Mucosa of gallbladder (tissue), 1 donor: ENCODE measurements at regions not wholly inside any gene's neighbourhood (a gene's known extent, or its start where the extent isn't known, plus 50 kb on each side); places are given as distances from the start of the nearest gene placed in this dataset.

Source experiments
- DNase-seq: peaks from one replicate; pipeline ENCODE4 v3.0.0-alpha.2; 2020; ENCODE audit warnings: low spot score
- donor health status: DM: no; HTN: no; CAD: no.

GRCh38 chr3:187975561-187976364 lies 178.2 kb upstream of the LPP start:
- no peak for DNase-seq

- no peak for DNase-seq
Measured at GRCh38 chr3:187976365-187976900, 177.5 kb upstream of the LPP start.

- DNase-seq, result no peak
Measured at GRCh38 chr3:187977659-187978058, 176.3 kb upstream of the LPP start.

GRCh38 chr3:187978433-187979011 lies 175.4 kb upstream of the LPP start:
- no peak for DNase-seq

GRCh38 chr3:187979564-187979963 lies 174.4 kb upstream of the LPP start:
- DNase-seq, result no peak

- DNase-seq, result no peak
Measured at GRCh38 chr3:187980861-187981260, 173.1 kb upstream of the LPP start.

- no peak for DNase-seq
Measured at GRCh38 chr3:187982142-187982541, 171.8 kb upstream of the LPP start.

GRCh38 chr3:187983484-187984124 lies 170.4 kb upstream of the LPP start:
- no peak for DNase-seq

- DNase-seq, result no peak
Measured at GRCh38 chr3:187985647-187986046, 168.3 kb upstream of the LPP start.

- DNase-seq, result no peak
Measured at GRCh38 chr3:187986514-187986934, 167.4 kb upstream of the LPP start.

- DNase-seq, result no peak
Measured at GRCh38 chr3:187987187-187987586, 166.8 kb upstream of the LPP start.

GRCh38 chr3:187987924-187988323 lies 166.0 kb upstream of the LPP start:
- no peak for DNase-seq

GRCh38 chr3:187989575-187990153 lies 164.3 kb upstream of the LPP start:
- no peak for DNase-seq

GRCh38 chr3:187992609-187993008 lies 161.3 kb upstream of the LPP start:
- DNase-seq, result no peak

- DNase-seq, result no peak
Measured at GRCh38 chr3:187994221-187995042, 159.5 kb upstream of the LPP start.

- DNase-seq, result no peak
Measured at GRCh38 chr3:187995043-187995400, 158.9 kb upstream of the LPP start.

GRCh38 chr3:187995667-187996066 lies 158.3 kb upstream of the LPP start:
- no peak for DNase-seq

GRCh38 chr3:187996609-187997008 lies 157.3 kb upstream of the LPP start:
- no peak for DNase-seq

GRCh38 chr3:187997490-187997889 lies 156.5 kb upstream of the LPP start:
- no peak for DNase-seq

- DNase-seq, result no peak
Measured at GRCh38 chr3:187997946-187998561, 155.9 kb upstream of the LPP start.

GRCh38 chr3:187998611-187999010 lies 155.3 kb upstream of the LPP start:
- DNase-seq, result no peak
